SK-N-SH (cell line): ENCODE measurements at regions not wholly inside any gene's neighbourhood (a gene's known extent, or its start where the extent isn't known, plus 50 kb on each side); places are given as distances from the start of the nearest gene placed in this dataset.

Experiments used
- CTCF ChIP-seq: fragments of 200-600 bp; sonication (generic); IDR thresholded peaks from 2 replicates; pipeline ENCODE4 v1.6.1; 2017; ENCODE audit warnings: antibody characterized with exemption, mild to moderate bottlenecking, moderate library complexity
- EZH2phosphoT487 ChIP-seq: fragments of 200-600 bp; sonication (generic); IDR thresholded peaks from 2 replicates; pipeline ENCODE4 v1.6.1; 2017; ENCODE audit warnings: low read depth, mixed run types, mild to moderate bottlenecking, antibody characterized with exemption, moderate library complexity, borderline replicate concordance
- GABPA ChIP-seq: IDR thresholded peaks from 2 replicates; pipeline ENCODE4 v1.4.0; 2012; ENCODE audit warnings: low read depth, mild to moderate bottlenecking
- MAX ChIP-seq: IDR thresholded peaks from 2 replicates; pipeline ENCODE4 v1.4.0; 2012; ENCODE audit warnings: low read depth
- POLR2AphosphoS5 ChIP-seq: IDR thresholded peaks from 2 replicates; pipeline ENCODE4 v1.6.1; 2012; ENCODE audit warnings: low read depth, low read length
- RAD21 ChIP-seq: IDR thresholded peaks from 2 replicates; pipeline ENCODE4 v1.6.1; 2012; ENCODE audit warnings: mild to moderate bottlenecking, low read length
- REST ChIP-seq: IDR thresholded peaks from 2 replicates; pipeline ENCODE4 v1.6.1; 2012; ENCODE audit warnings: mild to moderate bottlenecking, low read depth, low read length, moderate library complexity
- USF1 ChIP-seq: IDR thresholded peaks from 2 replicates; pipeline ENCODE4 v1.4.0; 2012; ENCODE audit warnings: low read depth, borderline replicate concordance
- YY1 ChIP-seq: IDR thresholded peaks from 2 replicates; pipeline ENCODE4 v1.4.0; 2012; ENCODE audit warnings: low read depth, mild to moderate bottlenecking

GRCh38 chr16:85979605-85980004 lies 80.6 kb downstream of the IRF8 start:
- TF ChIP-seq CTCF = no peak
- TF ChIP-seq YY1 = no peak
- no peak for TF ChIP-seq REST
- no peak for TF ChIP-seq USF1
- TF ChIP-seq POLR2AphosphoS5 = no peak
- no peak for TF ChIP-seq RAD21
- TF ChIP-seq MAX = no peak
- TF ChIP-seq EZH2phosphoT487 = no peak
- no peak for TF ChIP-seq GABPA
